ENCODE measurements at regions not wholly inside any gene's neighbourhood (a gene's known extent, or its start where the extent isn't known, plus 50 kb on each side); places are given as distances from the start of the nearest gene placed in this dataset.

DNA sequence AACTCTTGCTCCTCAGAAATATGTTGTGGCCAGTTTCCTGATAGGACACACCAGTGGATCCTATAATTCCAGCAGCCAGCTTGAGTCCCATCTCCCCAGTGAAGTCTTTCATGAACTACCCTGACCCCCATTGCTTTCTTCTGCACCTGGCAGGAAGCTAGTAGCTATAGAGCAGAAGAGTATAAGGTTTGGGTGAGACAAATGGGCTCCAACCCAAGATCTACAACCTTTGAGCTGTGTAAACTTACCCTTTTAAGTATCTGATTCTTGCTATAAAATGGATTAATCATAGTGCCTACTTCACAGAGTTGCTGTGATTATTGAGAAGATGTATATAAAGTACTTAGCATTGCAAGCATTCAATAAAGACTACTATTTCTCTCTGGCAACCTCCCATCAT lies 396.9 kb upstream of the CADM1 start:
- TF ChIP-seq CTCF (conservative IDR thresholded peaks at IDR 0.05 in 1 of 2, IDR thresholded peaks at IDR 0.05 in 1 of 2; ENCODE audit: low read depth in 1 of 2, low read length in 2 of 2): no peak
- TF ChIP-seq EZH2 (IDR thresholded peaks at IDR 0.05; ENCODE audit: low read length, missing control alignments): no peak
